Pancreas (tissue), 10 donors: ENCODE measurements at regions not wholly inside any gene's neighbourhood (a gene's known extent, or its start where the extent isn't known, plus 50 kb on each side); places are given as distances from the start of the nearest gene placed in this dataset.

Experiments used
- ATAC-seq, 4 donors: fragments of 200-7000 bp; cut with Tn5 transposase; one replicate each; pipeline versions ENCODE4 v1.8.0 to v1.9.1; 2020; ENCODE audit warnings: mild to moderate bottlenecking in 4 of 4, moderate library complexity in 4 of 4
- DNase-seq, 6 donors: peaks; one replicate each; pipeline ENCODE4 v3.0.0-alpha.2; 2020
- FAIRE-seq: peaks from 2 replicates; lab custom pipeline; 2012; peaks lifted over from hg19 to GRCh38; lab: Jason Lieb, UNC
- H3K27ac ChIP-seq, 4 donors: fragments of 200-600 bp; sonication (generic); 1 replicate in 3 of 4; 2 replicates in 1 of 4; pipeline versions ENCODE4 v1.5.0 to v1.8.0; 2020
- H3K27me3 ChIP-seq, 4 donors: fragments of 200-600 bp; one replicate each; pipeline ENCODE4 v1.8.0; 2021
- H3K36me3 ChIP-seq, 3 donors: fragments of 200-600 bp; sonication (generic) in 1 of 3; one replicate each; pipeline versions ENCODE4 v1.5.0 to v1.8.0; 2020 to 2021
- H3K4me1 ChIP-seq, 3 donors: fragments of 200-600 bp; one replicate each; pipeline ENCODE4 v1.8.0; 2021
- H3K4me3 ChIP-seq, 4 donors: fragments of 200-600 bp; sonication (generic) in 2 of 4; one replicate each; pipeline versions ENCODE4 v1.5.0 to v1.8.0; 2020 to 2021
- H3K9me3 ChIP-seq, 4 donors: fragments of 200-600 bp; one replicate each; pipeline ENCODE4 v1.8.0; 2021
- WGBS, 2 donors: extraction: QIAGEN DNeasy Blood & Tissue Kit; methylation state at CpG; one replicate each; pipeline ENCODE4 v1.1.7; 2013; 5-methylcytosine and 5-hydroxymethylcytosine counted together
- intact Hi-C, 3 donors: fragments of 100-400 bp; cut with DNase I; formaldehyde crosslinking; loops; one replicate each; pipeline versions ENCODE4 v1.11.1 to v1.14.2; 2022
- TF ChIP-seq, protein P1 (sequence below), 4 donors: fragments of 200-600 bp; sonication (generic) in 3 of 4; IDR thresholded peaks; one replicate each; pipeline versions ENCODE4 v1.5.0 to v1.8.0; 2021; ENCODE audit warnings: antibody characterized with exemption in 4 of 4
- donor health status: healthy with polysubstance abuse.
- donor health status: DM: no; HTN: no; CAD: no; lungs with moderate emphysema.
- donor health status: DM: no; HTN: no; CAD: no.
- donor health status: control.
- donor health status: control.
- donor health status: Bipolar disorder and iron deficiency.
- donor health status: DM: yes; HTN: yes; CAD: no.
- donor health status: DM: no; HTN: no; CAD: no.
- donor health status: DM: no; HTN: no; CAD: no.
- donor health status: DM: yes; HTN: yes; CAD: no.

DNA sequence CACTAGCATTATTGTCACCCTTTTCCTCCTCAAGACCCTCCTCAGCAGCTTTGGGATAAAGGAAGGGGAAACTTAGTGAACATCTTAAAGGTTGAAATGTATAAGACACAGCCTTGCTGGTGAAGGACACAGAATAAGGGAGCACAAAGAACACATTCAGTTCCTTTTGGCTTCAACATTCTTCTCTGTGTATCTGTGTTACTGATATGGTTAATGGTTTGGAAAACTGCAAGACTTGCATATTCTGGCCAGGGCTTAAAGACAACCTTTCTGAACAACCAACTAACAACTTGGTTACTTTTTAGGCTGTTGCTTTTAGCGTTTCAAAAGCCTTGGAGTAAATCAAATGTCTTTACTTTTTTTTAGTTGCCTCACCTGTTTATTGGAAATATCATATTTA is 680.5 kb downstream of the MECOM start:
- TF ChIP-seq, protein P1, sequence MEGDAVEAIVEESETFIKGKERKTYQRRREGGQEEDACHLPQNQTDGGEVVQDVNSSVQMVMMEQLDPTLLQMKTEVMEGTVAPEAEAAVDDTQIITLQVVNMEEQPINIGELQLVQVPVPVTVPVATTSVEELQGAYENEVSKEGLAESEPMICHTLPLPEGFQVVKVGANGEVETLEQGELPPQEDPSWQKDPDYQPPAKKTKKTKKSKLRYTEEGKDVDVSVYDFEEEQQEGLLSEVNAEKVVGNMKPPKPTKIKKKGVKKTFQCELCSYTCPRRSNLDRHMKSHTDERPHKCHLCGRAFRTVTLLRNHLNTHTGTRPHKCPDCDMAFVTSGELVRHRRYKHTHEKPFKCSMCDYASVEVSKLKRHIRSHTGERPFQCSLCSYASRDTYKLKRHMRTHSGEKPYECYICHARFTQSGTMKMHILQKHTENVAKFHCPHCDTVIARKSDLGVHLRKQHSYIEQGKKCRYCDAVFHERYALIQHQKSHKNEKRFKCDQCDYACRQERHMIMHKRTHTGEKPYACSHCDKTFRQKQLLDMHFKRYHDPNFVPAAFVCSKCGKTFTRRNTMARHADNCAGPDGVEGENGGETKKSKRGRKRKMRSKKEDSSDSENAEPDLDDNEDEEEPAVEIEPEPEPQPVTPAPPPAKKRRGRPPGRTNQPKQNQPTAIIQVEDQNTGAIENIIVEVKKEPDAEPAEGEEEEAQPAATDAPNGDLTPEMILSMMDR (IDR thresholded peaks at IDR 0.05), result no peak
- Histone ChIP-seq H3K4me3 (no peak overlapping the region), H3K4me1 (no peaks in the 10 kb centered on the region), H3K36me3 (no peaks in the 10 kb centered on the region), H3K27ac (no peak overlapping the region), H3K27me3 (peaks cover 0 to 8% (median 0%) of the 10 kb centered on the region in 4 donors), H3K9me3 (no peaks in the 10 kb centered on the region)
- FAIRE-seq, result no peak
- intact Hi-C loops, result no loop called here
- 51 to 55% methylated on average over 1 of the region's 1 CpG for WGBS, 2 donors
- ATAC-seq, result no peak
- DNase-seq, result no peak

DNA sequence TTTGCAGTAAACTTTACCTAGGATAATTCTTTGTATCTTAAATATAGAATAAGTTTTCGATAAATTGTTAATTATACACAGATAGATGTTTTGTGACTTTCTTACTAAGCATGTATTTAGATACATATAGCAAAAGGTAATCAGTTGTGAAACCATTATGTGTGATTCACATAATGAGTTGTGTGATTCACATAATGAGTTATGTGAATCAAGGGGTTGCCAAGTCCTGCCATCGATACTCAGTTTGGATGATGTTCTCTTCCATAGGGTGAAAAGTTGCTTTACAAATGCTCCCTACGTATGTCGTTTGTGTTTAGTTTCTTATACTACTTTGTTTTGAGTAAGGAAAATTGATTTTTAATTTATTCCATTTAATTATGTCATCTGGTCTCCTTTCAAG is 682.1 kb downstream of the MECOM start:
- 86 to 91% methylated on average over 4 of the region's 4 CpGs for WGBS, 2 donors
- H3K27me3 ChIP-seq, result peaks cover 0 to 8% (median 0%) of the 10 kb centered on the region in 4 donors
- FAIRE-seq, result no peak
- no peak for DNase-seq
- no peak for ATAC-seq
- H3K36me3 ChIP-seq, result no peaks in the 10 kb centered on the region
- no peak overlapping the region for H3K27ac ChIP-seq
- TF ChIP-seq, protein P1 (IDR thresholded peaks at IDR 0.05), result no peak
- intact Hi-C loops, result no loop called here
- no peaks in the 10 kb centered on the region for H3K9me3 ChIP-seq
- H3K4me3 ChIP-seq, result no peak overlapping the region
- H3K4me1 ChIP-seq, result no peaks in the 10 kb centered on the region

DNA sequence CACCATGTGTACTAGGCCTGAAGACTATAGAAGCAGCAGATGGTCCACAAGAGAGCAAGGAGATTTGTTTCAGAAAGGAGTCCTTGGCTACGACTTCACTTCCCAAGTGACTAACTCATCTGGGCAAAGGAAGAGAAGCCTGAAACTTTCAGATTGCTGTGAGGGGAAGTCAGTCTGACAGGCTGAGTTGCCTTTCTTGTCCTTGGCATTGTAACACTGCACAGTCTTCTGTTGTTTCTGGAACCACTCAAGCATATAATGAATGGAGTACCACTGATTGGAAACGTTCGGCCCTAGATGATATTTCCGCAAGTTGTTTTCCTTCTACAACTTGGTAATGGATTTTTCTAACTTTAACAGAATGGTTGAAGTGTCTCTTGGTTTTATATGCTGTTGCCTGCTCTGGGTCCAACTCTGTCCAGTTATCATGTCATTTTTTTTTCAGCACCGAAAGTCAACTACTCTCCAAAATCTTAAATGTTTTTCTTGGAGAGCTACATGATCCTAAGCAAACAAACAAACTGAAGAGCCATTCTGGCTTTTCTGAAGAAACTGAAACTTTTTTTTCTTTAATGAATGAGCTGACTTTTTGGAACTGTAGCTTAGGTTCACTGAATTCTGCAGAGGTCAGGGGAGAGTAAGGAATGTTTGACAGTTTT is 685.7 kb downstream of the MECOM start:
- FAIRE-seq (no peak), DNase-seq (no peak), ATAC-seq (no peak)
- Histone ChIP-seq H3K4me1 (no peaks in the 10 kb centered on the region), H3K9me3 (no peaks in the 10 kb centered on the region), H3K27me3 (peaks cover 0 to 8% (median 0%) of the 10 kb centered on the region in 4 donors), H3K36me3 (no peaks in the 10 kb centered on the region), H3K4me3 (no peak overlapping the region), H3K27ac (no peak overlapping the region)
- intact Hi-C loops, result no loop called here
- 72 to 76% methylated on average over 5 of the region's 5 CpGs for WGBS, 2 donors
- TF ChIP-seq, protein P1 (IDR thresholded peaks at IDR 0.05), result no peak

DNA sequence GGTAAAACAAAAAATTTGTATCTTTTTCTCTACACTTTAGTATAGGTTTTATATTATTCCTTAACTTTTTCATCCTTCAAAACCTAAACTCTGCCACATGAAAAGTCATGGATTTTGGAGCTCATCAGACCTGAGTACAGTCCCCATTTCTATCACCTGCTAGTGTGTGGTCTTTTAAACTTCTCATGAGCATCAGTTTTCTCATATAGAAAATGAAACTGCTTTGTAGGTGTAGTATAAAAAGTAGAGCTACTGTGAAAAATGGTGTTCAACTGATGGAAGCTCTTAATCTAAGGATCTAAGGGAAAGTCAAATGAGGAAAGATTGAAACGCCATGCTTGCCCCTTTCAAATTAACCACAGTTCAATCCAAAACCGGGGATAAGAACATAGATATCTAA is 686.5 kb downstream of the MECOM start:
- intact Hi-C loops, result no loop called here
- Histone ChIP-seq H3K27me3 (peaks cover 0 to 3% (median 0%) of the 10 kb centered on the region in 4 donors), H3K27ac (no peak overlapping the region), H3K4me1 (no peaks in the 10 kb centered on the region), H3K36me3 (no peaks in the 10 kb centered on the region), H3K9me3 (no peaks in the 10 kb centered on the region), H3K4me3 (no peak overlapping the region)
- DNase-seq (no peak), FAIRE-seq (no peak), ATAC-seq (no peak)
- TF ChIP-seq, protein P1 (IDR thresholded peaks at IDR 0.05), result no peak
- WGBS, 2 donors, result 57 to 74% methylated on average over 2 of the region's 2 CpGs

DNA sequence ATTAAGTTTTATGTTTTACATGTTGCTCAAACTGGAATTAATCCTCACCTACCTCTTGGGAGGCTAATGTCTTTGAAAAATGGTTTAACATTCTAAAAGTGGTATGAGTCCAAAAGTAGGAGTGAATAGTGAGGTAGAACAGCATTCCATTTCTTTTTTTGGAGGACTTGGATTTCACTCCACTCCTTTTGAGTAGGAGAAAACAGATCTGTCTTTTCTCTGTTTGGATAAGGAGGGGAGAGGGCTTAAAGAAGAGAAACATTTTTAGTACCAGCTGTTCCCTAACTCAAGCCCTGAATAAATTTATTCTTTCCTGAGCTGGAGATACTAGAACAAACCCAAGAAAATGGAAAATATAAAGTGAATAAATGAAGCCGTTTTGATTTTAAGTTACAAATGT is 687.9 kb downstream of the MECOM start:
- no peaks in the 10 kb centered on the region for H3K9me3 ChIP-seq
- TF ChIP-seq, protein P1 (IDR thresholded peaks at IDR 0.05), result no peak
- 58 to 84% methylated on average over 1 of the region's 1 CpG for WGBS, 2 donors
- no peak overlapping the region for H3K4me3 ChIP-seq
- no peak overlapping the region for H3K27ac ChIP-seq
- ATAC-seq (no peak), DNase-seq (no peak), FAIRE-seq (no peak)
- H3K4me1 ChIP-seq, result no peaks in the 10 kb centered on the region
- no peaks in the 10 kb centered on the region for H3K36me3 ChIP-seq
- intact Hi-C loops, result no loop called here
- H3K27me3 ChIP-seq, result no peaks in the 10 kb centered on the region
